Ishikawa (cell line): ENCODE measurements at regions not wholly inside any gene's neighbourhood (a gene's known extent, or its start where the extent isn't known, plus 50 kb on each side); places are given as distances from the start of the nearest gene placed in this dataset.

Experiments
- CEBPB ChIP-seq: IDR thresholded peaks from 2 replicates; pipeline ENCODE4 v1.6.1; 2012
- CREB1 ChIP-seq: IDR thresholded peaks from 2 replicates; pipeline ENCODE4 v1.6.1; 2012; ENCODE audit warnings: low read depth
- EGR1 ChIP-seq: IDR thresholded peaks from 2 replicates; pipeline ENCODE4 v1.6.1; 2012
- EP300 ChIP-seq: IDR thresholded peaks from 2 replicates; pipeline ENCODE4 v1.6.1; 2012; ENCODE audit warnings: borderline replicate concordance
- FOXM1 ChIP-seq: IDR thresholded peaks from 2 replicates; pipeline ENCODE4 v1.6.1; 2012; ENCODE audit warnings: low read depth, borderline replicate concordance
- NFIC ChIP-seq: IDR thresholded peaks from 2 replicates; pipeline ENCODE4 v1.6.1; 2012
- RAD21 ChIP-seq: IDR thresholded peaks from 2 replicates; pipeline ENCODE4 v1.6.1; 2012; ENCODE audit warnings: low read depth
- REST ChIP-seq: IDR thresholded peaks from 2 replicates; pipeline ENCODE4 v1.6.1; 2012; ENCODE audit warnings: low read depth, mild to moderate bottlenecking
- TAF1 ChIP-seq: IDR thresholded peaks from 2 replicates; pipeline ENCODE4 v1.6.1; 2012; ENCODE audit warnings: low read depth, mild to moderate bottlenecking
- TCF12 ChIP-seq: IDR thresholded peaks from 2 replicates; pipeline ENCODE4 v1.6.1; 2012; ENCODE audit warnings: low read depth
- TEAD4 ChIP-seq: IDR thresholded peaks from 2 replicates; pipeline ENCODE4 v1.6.1; 2012
- USF1 ChIP-seq: IDR thresholded peaks from 2 replicates; pipeline ENCODE4 v1.6.1; 2012
- YY1 ChIP-seq: IDR thresholded peaks from 2 replicates; pipeline ENCODE4 v1.6.1; 2012; ENCODE audit warnings: low read depth
- ZBTB7A ChIP-seq: IDR thresholded peaks from 2 replicates; pipeline ENCODE4 v1.6.1; 2012; ENCODE audit warnings: low read depth
- TF ChIP-seq, protein P1 (sequence below): IDR thresholded peaks from 2 replicates; pipeline ENCODE4 v1.6.1; 2012

DNA sequence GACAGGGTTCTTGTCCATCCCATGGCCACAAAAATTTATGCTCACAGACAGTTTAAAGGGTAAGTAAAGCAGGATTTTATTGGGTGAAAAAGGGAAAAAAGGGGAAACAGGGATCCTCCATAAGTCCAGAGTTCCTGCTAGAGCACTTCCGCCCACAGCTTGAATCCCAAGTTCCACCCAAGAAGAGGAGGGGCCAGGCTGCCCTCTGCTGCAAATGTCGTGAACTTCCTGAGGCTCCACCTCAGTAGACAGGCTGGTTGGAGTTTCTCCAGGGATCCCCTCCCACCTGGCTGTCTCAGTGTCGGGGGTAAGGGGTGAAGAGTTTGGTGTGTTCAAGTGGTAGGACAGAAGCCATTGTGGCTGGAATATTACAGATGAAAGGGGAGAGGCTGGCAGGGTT is 275.0 kb upstream of the SGCD start:
- no peak for TF ChIP-seq TCF12
- TF ChIP-seq EGR1, result no peak
- no peak for TF ChIP-seq CREB1
- no peak for TF ChIP-seq YY1
- no peak for TF ChIP-seq REST
- no peak for TF ChIP-seq TAF1
- no peak for TF ChIP-seq RAD21
- TF ChIP-seq ZBTB7A, result no peak
- no peak for TF ChIP-seq USF1
- no peak for TF ChIP-seq FOXM1
- TF ChIP-seq NFIC, result no peak
- TF ChIP-seq TEAD4, result no peak
- no peak for TF ChIP-seq EP300

DNA sequence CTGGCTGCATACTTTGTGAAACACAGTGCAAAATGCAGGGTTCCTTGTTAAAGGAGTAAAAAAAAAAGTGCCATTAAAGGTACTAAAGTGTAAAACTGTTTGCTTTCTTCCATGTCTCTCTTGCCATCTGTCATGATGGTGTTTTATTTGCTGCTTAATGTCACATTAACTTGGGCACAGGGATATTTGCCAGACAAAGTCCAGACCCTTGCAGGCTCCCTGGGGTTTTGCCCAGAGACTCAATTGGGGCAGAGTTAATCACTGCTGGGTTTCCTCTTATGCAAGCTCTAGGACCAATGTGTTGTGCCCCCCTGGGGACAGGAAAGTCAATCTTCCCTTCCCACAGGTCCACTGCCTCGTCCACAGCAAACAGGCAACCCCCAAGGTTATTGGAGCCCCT is 274.3 kb upstream of the SGCD start:
- no peak for TF ChIP-seq CREB1

- no peak for TF ChIP-seq RAD21
- TF ChIP-seq CEBPB, result no peak
- TF ChIP-seq TAF1, result no peak
Observed at GRCh38 chr5:156053056-156053455, 273.9 kb upstream of the SGCD start.

DNA sequence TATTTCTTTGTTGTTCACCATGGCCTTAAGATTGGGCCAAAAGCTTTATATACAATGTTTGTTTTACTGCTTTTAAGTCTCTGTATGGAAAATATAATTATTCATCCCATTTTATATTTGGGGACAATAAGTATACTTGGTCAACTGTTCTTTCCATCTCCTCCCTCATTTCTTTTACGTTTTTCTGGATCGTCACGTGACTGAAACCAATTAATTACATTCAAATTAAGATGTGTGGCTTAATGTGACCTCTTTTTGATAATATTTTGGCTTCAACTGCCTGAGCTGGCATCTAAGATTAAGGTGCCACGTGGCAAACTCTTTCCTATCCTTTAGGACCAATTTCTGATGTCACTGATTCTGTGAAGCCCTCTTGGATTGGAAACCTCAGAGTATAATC is 250.1 kb upstream of the SGCD start:
- no peak for TF ChIP-seq CREB1
- TF ChIP-seq TEAD4, result no peak
- no peak for TF ChIP-seq USF1
- no peak for TF ChIP-seq REST
- TF ChIP-seq YY1, result no peak
- no peak for TF ChIP-seq TCF12
- TF ChIP-seq NFIC, result no peak
- no peak for TF ChIP-seq ZBTB7A
- no peak for TF ChIP-seq EGR1
- TF ChIP-seq EP300, result no peak
- no peak for TF ChIP-seq CEBPB
- TF ChIP-seq RAD21, result no peak
- TF ChIP-seq FOXM1, result no peak
- TF ChIP-seq TAF1, result no peak
- TF ChIP-seq, protein P1, sequence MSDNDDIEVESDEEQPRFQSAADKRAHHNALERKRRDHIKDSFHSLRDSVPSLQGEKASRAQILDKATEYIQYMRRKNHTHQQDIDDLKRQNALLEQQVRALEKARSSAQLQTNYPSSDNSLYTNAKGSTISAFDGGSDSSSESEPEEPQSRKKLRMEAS, result no peak

- TF ChIP-seq TEAD4 (no peak), TAF1 (no peak), TCF12 (no peak), RAD21 (no peak), NFIC (no peak), EP300 (no peak), REST (no peak)
Observed at GRCh38 chr5:156087577-156088110, 239.3 kb upstream of the SGCD start.
